ENCODE measurements at regions not wholly inside any gene's neighbourhood (a gene's known extent, or its start where the extent isn't known, plus 50 kb on each side); places are given as distances from the start of the nearest gene placed in this dataset.

DNA sequence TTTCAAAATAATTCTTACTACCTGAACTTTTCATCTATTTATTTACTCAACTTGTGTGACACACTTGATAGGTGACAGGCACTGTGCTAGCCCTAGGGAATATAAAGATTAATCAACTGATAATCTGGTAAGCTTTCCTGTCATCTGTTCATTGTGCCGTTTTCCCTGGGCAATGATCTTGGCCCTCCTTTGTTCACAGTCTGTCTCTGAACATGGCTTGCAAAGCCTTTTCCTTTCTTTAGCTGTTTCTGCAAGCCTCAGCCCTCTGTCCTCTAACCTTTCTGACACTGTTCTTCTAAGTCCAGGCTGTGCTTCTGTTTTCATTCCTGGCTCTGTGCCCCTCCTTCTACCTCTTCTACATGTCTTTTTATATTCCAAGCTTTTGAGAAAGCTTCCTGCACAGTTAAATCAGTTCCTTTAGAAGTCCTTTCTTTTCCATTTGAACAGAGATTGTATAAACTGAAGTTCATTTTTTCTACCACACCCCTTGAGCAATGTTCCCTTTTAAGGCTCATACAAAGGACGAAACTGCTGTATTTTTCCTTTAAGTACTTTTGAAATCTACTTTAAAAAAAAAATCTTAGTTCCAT lies 803.0 kb upstream of the ZNF608 start:
- TF ChIP-seq, protein P1, sequence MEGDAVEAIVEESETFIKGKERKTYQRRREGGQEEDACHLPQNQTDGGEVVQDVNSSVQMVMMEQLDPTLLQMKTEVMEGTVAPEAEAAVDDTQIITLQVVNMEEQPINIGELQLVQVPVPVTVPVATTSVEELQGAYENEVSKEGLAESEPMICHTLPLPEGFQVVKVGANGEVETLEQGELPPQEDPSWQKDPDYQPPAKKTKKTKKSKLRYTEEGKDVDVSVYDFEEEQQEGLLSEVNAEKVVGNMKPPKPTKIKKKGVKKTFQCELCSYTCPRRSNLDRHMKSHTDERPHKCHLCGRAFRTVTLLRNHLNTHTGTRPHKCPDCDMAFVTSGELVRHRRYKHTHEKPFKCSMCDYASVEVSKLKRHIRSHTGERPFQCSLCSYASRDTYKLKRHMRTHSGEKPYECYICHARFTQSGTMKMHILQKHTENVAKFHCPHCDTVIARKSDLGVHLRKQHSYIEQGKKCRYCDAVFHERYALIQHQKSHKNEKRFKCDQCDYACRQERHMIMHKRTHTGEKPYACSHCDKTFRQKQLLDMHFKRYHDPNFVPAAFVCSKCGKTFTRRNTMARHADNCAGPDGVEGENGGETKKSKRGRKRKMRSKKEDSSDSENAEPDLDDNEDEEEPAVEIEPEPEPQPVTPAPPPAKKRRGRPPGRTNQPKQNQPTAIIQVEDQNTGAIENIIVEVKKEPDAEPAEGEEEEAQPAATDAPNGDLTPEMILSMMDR (conservative IDR thresholded peaks at IDR 0.05; ENCODE audit: low read depth, low read length): no peak
- DNase-seq (ENCODE audit: low read depth): no peak
- H3K4me3 ChIP-seq (ENCODE audit: low read depth, low read length): no peak overlapping the region

DNA sequence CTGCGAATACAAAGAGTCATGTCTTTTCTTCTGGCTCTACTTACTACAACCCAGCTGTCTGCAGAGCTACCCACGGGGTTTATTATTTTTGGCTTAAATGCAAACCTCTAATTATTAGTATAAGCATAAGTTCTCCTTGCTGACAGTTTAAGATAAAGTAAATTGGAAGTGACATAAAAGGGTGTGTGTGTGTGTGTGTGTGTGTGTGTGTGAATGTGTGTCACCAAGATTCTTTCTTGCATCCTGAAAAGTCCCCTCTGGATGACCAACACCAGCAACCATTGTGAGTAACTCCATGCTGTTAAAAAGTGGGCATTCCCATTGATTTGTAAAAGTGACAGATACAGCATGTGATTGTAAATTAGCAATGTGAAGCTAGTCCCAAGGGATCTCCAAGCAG lies 803.8 kb upstream of the ZNF608 start:
- no peak overlapping the region for H3K4me3 ChIP-seq (ENCODE audit: low read depth, low read length)
- TF ChIP-seq, protein P1 (conservative IDR thresholded peaks at IDR 0.05; ENCODE audit: low read depth, low read length): no peak
- DNase-seq (ENCODE audit: low read depth): no peak

DNA sequence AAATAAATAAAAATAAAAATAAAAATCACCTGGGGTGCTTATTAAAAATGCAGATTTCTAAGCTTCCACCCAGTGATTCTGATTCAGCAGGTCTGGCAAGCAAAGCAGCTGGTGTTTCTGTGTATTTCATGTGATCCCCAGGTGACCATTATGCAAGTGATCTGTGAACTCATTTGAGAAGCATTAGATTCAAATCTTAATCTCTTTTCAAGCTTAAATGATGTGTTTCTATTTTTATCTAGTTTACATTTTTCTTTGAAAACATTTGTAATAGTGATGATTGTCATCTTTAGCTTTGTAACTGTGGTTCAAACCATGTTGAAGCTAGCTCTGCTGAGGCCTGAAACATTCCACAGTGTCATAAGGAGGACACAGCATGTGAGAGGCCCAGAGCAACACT lies 804.8 kb upstream of the ZNF608 start:
- TF ChIP-seq, protein P1 (conservative IDR thresholded peaks at IDR 0.05; ENCODE audit: low read depth, low read length): no peak
- no peak for DNase-seq (ENCODE audit: low read depth)
- no peak overlapping the region for H3K4me3 ChIP-seq (ENCODE audit: low read depth, low read length)

DNA sequence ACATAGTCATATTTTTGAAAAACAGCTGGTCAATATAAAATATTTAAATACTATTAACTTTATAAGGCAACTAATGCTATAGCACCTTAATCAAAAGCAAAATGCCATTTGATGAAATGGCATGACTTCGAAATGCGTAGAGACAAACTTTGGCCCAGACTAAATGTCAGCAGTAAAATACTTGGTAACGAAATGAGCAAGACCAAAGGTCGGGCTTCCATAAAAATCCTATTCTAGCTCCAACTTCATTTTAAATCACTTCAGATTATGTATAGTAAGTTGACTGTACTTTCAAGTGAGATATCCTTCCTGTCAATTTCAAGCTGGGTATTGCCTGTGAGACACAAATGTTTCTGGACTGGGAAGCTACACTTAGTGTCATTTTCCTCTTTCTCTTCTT lies 805.4 kb upstream of the ZNF608 start:
- TF ChIP-seq, protein P1 (conservative IDR thresholded peaks at IDR 0.05; ENCODE audit: low read depth, low read length): no peak
- no peak overlapping the region for H3K4me3 ChIP-seq (ENCODE audit: low read depth, low read length)
- DNase-seq (ENCODE audit: low read depth): no peak

DNA sequence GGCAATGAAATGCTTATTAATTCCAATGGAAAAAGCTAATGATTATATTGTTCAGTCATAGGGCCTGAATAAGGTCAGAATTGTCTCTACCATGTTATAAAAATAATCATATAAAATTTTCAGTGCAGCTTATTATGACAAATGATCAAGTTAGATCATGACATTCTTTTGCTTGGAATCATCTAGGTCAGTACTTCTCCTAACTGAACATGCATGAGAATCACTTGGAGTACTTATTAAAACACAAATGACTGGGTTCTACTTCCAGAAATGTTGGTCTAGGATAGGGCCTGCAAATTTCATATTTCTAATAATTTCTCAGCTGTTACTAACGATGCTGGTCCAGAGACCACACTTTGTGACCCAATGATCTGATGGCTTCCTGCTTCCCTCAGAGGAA lies 806.0 kb upstream of the ZNF608 start:
- H3K4me3 ChIP-seq (ENCODE audit: low read depth, low read length): no peak overlapping the region
- DNase-seq (ENCODE audit: low read depth): no peak
- TF ChIP-seq, protein P1 (conservative IDR thresholded peaks at IDR 0.05; ENCODE audit: low read depth, low read length): no peak

DNA sequence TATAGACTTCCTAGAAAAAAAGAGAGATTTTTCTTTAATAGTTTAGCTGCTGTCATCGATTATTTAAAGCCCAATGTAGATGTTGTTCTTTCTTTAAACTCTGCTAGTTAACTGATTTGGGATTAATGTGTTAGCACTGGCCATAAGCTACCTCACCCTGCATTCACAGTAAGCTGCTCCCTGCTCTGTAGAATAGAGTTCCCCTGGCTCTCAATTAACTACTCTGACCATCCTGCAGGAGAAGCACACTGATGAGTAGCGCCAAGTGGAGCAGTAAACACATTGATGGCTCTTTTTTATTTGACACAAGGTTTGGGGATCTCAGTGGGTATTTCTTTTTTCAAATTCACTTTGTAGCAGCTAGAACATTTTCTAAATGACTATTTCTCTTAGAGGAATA lies 807.9 kb upstream of the ZNF608 start:
- DNase-seq (ENCODE audit: low read depth): no peak
- no peak overlapping the region for H3K4me3 ChIP-seq (ENCODE audit: low read depth, low read length)
- TF ChIP-seq, protein P1 (conservative IDR thresholded peaks at IDR 0.05; ENCODE audit: low read depth, low read length): no peak

DNA sequence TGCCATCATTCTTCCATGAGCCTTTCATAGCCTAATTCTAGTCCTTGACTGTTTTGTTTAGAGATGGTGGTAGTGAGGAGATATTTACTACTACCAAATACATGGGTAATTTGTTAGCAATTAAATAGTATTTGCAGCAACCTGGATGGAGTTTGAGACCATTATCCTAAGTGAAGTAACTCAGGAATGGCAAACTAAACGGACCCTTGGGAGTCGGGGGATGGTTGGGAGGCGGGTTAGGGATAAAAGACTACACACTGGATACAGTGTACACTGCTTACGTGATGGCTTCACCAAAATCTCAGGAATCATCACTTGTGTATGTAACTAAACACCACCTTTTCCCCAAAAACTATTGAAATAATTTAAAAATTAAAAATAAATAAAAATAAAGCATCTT lies 809.2 kb upstream of the ZNF608 start:
- no peak for DNase-seq (ENCODE audit: low read depth)
- no peak overlapping the region for H3K4me3 ChIP-seq (ENCODE audit: low read depth, low read length)
- TF ChIP-seq, protein P1 (conservative IDR thresholded peaks at IDR 0.05; ENCODE audit: low read depth, low read length): no peak
